ENCODE measurements at regions not wholly inside any gene's neighbourhood (a gene's known extent, or its start where the extent isn't known, plus 50 kb on each side); places are given as distances from the start of the nearest gene placed in this dataset.
A peak's percentile ranks its signal among the peaks of the same experiment; 100 is the strongest.

DNA sequence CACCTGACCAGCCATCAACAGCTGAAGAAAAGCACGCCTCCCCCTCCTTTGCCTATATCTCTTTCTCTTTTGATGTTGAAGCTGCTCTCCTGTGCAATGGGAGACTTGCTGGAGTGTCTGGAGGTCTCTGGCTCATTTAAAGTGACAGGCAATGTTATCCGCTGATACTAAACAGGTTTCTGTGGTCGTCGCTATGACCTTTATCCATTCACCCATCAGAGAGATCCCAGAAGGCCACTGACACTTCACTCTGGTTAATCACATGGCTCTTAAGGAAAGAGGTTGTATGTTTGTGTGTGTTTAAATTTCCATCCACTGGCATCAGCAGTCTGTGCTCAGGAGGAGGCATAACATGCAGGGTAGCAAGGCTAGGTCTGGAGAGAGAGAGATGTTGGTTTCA lies 277.3 kb downstream of the MTX2 start:
- DNase-seq = no peak

DNA sequence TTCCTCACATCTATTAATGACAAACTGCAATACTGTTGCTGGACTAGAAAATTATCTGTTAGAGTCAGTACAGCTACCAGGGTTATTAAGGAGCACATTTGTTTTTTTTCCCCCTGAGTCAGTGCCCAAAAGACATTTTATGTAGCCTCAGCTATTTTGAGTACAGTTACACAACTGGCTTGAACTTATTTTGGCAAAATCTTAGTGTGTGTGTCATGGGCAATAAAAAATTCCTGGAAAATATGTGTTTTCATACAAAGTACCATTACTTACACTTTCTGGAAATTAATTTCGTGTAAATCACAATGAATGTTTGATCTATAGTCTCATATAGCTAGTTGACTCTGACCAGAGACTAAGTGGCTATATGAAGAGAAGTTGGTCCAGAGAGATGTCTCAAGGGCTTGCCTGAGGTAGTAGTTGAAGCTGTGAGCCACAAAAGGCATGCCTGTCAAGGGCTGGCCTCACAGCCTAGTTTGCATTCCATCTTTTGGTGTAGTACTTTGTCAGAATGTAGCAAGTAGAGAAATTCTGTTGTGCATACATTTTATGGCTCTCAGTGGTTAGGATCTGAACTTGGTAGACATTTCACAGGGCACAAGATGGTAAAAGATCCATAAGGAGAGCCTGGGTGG lies 283.4 kb downstream of the MTX2 start:
- DNase-seq = no peak

DNA sequence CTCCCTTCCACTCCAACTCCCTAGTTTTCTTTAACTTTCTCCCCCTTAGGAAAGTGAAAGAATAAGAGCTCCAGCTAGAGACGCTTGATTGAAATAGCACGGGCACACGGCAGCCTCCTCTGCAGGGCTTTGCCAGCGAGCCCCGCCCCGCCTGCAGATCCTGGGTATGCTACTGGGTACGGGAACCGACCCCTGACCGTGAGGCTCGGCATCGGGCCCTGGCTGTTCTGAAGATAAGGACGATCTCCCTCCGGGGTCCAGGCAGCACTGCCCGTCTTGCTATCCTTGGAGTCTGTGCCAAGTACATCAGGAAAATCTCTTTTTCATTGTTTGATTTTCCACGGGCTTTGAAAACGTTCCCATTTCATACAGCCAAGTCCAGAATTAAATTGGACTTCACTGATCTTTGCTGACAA lies 284.5 kb downstream of the MTX2 start:
- DNase-seq = no peak

DNA sequence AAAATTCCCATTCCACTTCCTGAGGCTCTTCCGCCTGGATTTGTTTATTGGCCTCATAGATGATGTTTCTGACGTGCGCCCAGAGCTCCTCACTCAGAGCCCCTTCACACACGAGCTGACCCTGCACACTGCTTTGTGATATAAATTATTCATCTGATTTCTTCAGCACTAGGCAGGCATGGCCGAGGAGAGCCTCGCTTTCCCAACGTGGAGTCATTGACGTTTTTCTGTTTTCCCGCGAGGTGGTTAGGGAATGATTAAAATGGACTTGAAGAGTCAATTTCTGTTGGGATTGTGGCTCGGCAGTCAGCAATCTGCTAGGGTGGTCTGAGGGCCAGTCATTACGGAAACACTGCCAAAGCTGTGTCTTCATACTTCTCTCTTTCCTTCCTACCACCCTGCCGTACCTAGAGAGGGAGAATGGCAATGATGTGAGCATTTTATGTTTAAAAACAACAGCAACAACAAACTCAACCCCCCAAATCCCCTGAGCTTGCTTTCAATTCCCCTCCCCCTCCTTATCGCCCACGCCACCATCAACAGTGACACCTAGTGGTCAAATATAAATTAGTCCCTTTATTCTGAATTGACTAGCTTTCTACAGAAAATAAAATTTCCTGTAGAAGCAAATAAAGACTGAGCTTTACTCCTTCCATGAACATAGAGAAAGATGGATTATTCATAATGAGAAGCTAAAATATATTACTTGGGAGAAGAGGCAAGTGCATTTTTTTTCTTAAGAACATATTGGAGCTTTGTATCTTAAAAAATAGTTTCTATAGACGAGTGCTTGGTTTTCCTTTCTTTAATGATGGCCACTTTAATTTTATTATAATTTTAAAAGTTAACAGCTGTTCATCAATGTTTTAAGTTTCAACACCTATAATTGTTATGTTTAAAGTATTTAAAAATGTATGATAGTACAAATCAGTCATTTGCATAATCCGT lies 285.1 kb downstream of the MTX2 start:
- peak; percentile 30 for DNase-seq

DNA sequence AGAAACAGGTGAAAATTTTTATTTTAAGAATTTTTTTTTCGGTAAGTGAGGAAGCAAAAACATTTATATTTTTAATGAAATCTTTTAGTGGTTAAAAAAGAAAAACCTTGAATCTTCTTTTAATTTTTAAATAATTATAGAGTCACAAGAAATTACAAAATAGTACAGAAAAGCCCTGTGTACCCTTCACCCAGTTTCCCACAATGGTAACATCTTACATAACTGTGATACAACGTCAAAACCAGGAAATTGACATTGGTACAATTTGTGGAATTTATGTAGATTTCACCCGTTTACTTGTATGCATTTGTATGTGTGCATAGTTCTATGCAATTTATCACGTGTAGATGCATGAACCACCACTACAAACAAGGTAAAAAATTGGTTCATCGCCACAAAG lies 285.9 kb downstream of the MTX2 start:
- DNase-seq = no peak

DNA sequence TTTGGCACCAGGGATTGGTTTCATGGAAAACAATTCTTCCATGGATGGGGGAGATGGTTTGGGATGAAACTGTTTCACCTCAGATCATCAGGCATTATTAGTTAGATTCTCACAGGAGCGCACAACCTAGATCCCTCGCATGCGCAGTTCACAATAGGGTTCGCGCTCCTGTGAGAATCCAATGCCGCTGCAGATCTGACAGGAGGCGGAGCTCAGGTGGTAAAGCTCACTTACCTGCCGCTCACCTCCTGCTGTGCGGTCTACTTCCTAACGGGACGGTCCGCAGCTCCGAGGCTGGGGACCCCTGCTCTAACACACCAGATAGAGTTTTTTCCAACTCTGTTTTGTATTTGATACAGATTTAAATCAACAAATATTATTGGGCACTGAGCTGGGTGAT lies 286.5 kb downstream of the MTX2 start:
- no peak for DNase-seq

DNA sequence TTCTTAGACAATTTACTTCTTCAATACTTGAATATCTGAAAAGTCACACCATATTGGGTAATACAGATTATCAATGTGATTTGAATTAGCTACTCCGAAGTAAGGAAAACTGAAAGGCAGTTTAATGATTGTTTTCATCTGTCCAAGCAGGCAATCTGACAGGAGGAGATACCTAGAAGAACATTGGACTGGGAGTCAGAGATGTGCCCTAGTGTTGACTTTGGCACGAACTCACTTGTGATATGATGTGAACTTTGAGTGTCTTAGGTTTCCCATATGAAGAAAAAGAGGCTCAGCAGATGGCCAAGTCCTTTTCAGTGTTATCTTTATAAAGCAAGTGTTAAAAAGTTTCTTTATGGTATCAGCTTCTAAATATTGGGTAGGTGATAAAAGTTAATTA lies 287.1 kb downstream of the MTX2 start:
- no peak for DNase-seq

DNA sequence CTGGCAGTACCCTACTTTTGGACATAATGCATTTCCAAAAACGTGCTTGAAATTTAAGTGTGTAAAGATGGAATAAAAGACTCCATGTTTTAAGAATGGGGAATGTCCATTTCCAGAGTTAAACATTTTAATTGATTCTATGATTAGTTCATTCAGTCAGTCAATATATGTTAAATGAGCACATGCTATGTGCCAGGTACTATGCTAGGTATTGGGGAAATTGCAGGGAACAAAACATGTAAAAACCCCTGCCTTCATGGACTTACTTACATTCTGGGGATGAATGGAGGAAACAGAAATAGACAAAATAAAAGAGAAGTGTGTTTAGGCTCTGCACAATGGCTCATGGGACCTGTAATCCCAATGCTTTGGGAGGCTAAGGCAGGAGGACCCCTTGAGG lies 288.6 kb downstream of the MTX2 start:
- DNase-seq = no peak

DNA sequence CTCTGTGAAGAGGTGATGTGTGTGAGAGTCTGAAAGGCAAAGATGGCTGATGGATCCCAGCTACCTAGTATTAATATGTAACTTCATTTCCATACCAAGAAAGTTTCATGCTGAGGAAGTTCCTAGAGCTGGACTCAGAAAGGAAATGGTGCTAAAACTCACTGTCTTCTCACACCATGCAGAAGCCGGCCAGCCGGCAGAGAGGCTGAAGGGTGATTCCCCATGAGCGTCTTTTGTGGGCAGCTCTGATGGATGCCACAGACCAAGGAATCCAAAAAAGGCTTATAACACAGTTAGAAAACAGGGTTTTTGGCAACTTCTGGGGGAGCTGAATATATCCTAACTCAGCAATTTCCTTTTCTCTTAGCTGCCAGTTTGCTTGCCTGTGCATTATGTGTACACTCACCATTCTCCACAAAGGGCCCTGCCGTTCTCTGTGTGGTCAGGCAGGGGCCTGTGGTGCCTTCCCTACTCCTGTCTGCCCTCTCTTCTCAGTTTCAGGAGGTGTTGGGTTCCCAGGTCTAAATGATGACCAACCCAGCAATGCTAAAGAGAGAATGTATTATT lies 289.4 kb downstream of the MTX2 start:
- DNase-seq = no peak

DNA sequence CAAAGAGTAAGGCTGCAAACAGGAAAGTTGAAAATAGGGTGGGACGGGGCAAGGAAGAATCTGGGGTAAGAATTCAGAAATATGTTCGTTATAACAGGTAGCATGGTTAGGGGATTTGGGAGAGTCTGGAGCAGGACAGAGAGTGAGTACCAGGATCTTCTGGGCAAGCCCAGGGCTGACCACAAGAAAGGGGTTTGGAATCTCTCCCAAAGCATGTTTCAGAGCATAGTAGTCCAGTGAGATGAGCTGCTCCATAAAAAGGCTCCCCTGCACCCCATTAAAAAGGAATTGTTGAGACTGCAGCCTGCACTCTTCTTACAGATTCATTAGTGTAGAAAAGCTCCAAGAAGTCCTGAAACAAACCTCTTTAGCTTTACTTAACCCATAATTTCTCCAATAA lies 291.1 kb downstream of the MTX2 start:
- no peak for DNase-seq

DNA sequence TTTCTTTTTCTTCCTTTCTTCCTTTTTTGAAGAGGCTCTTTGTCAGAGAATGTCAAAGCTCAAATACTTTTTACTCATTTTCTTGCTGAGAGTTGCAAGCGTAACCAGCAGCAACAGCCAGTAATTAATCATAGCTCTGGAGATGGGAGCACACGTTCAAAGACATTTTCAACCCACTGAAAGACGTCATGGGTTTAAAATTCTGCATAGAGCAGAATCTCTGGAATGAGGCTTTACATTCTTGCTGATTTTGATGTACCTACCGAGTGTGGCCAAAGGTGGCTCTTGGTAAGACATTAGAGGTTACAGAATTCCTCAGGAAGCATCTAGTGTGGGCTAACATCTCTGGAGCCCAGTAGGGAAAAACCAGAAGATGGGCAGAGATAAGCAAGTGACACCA lies 292.5 kb downstream of the MTX2 start:
- no peak for DNase-seq

DNA sequence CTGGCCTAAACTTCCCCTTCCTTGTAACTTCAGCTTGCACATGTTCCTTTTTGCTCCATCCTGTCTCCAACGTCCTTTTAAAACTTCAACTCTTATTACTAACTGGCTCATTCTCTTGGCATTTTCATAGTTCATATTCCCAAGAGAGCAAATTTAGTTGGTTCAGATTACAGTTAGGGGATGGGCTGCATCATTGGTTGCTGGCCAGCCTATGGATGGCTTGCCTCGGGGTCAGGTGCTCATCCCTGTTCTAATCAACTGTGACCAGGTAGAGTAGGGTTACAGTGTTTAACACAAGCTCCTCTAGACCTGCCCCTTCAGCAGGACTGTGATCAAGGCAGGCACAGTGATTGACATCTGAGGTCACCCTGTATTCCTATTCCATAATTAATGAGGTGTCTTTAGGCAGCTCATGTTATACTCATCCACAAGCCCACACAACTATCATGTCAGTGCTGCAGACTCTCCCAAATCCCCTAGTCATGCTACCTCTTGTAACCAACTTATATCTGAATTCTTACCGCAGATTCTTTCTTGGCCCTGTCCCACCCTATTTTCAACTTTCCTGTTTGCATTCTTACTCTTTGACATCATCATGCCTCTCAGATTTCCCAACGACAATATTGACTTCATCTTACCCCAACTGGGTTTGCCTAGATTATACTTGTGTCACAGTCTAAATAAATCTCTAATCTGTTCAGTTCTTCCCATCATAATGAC lies 293.3 kb downstream of the MTX2 start:
- no peak for DNase-seq

DNA sequence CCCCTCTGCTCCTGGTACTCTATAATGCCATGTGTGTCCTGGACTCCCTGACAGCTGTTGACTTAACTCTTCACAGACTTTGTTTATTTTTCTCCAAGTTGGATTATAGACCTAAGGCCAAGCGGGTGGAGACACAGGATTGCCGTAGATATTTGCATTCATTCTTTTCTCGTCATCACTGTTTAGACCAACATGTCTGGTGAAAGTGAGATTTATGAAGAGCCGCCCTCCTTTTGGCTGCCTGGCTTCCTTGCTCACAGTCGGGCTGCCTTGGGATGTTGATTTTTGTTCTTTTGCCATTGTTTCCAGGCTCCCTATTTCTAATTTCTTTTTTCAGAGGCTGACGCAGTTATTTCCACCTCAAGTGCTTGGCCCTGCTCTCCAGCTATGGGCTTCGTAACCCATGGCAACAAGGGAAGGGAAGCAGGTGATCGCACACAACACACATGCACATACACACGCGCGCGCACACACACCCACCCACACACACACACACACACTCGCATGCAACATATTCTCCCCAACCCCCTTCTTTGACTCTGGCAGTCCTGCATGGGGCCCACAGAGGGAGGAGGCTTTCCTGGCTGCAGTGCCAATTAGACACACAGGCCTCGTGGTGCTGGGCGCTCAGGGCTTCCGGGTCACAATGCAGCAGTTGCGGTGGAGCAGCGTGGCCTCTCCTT lies 296.5 kb downstream of the MTX2 start:
- DNase-seq = no peak

DNA sequence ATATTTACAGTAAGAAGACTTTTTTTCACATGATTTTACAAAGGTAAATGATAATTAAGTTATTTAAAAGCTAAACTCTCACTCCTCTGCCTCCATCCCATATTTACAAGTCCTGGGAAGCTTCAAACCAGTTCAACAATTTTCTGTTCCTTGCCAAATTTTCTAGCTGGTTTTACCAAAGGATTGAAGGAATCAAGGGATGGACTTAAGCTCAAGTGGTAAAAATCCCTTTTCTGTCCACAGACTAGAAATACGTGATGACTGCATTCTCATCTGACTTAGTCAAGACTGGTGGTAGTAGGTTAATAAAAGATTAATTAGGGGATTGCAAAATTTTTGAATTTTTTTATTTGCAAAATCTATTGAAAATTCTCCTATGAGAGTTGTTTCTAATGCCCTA lies 297.3 kb downstream of the MTX2 start:
- DNase-seq = no peak

DNA sequence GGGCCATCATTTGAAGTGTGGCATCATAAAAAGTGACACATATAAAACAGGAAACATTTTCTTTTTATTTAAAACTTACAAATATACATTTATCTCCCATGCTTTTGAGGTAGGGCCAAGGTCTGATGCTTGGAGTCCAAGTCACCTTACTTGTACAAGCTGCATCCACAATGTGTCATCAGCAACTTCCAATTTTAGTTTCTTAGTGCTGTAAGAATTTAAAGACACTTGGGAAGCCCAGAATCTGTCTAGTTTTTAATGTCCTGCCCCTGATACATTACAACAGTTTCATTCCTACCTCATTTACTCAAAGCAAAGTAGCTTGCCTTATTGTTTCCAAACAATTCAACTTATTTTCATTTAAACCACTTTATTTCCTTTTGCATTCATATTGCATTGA lies 297.7 kb downstream of the MTX2 start:
- no peak for DNase-seq

DNA sequence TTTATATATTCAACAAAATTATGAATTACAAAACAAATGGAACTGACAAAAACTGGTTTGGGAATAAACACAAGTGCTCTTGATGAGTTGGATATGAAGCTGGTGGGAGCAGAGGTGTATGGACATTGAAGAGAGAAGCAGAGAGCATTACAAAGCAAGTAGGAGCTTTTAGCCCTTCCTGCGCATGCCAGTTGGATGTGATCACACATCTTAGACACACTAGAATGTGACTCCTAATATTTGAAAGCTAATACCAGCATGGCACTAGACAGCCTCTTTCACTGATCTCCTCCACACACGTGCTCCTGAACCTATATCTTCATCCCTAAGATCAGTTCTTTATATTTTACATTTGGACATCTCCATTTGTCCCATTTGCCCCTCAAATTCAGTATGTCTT lies 298.1 kb downstream of the MTX2 start:
- no peak for DNase-seq

DNA sequence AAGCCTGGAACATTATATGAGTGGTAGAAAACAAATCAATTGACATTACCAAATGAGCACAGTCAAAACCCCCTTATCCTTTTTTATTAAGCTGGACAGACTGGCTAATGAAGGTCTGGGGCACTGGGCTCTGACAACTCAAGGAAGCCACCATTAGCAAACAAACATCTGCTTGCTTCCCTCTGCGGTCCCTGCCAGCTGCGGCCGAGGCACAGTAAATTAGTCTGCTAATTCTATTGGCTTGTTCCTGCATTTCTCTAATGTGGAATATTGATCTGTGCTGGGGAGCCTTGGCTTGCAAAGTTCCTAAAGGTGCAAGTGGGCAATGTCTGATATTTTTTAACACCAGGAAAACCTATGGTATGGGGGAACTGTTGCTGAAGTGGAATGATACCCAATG lies 300.3 kb downstream of the MTX2 start:
- DNase-seq = no peak

DNA sequence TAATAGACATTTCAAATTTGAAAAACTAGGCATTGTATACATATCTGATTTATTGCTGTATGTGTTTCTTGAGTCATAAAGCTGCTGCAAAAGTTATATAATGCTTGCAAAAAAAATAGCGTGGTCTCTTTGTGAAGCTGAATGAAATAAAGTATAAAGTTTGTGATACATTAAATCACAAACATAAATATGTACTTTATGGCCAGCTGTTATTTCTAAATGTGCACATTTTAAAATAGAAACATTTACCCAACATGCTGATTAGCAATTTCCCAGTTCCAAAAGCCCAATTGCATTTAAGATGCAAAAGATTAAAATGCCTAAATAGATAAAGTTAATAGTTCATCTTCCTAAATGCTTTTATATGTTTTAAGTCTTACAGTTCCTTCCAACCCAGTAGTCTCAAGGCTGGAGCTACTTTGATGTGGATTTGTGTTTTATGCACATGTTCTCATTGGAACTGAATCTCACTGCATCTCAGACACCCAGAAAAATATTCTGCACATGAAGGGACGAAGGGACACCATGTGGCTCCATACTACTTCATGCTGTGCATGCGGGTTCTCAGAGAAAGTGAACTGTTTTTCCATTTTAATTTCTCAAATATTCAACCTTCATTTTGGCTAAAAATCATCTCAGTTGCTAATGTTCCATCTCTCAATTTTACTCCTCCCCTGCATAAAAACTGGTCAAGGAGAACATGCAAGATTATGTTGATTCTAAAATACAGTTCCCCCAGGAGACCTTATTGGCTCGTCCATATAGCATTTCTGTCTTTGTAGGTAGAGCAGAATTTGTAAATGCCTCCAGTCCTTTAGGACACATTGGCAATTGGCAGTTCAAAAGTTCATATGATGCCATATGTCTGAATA lies 304.6 kb downstream of the MTX2 start:
- DNase-seq = no peak

DNA sequence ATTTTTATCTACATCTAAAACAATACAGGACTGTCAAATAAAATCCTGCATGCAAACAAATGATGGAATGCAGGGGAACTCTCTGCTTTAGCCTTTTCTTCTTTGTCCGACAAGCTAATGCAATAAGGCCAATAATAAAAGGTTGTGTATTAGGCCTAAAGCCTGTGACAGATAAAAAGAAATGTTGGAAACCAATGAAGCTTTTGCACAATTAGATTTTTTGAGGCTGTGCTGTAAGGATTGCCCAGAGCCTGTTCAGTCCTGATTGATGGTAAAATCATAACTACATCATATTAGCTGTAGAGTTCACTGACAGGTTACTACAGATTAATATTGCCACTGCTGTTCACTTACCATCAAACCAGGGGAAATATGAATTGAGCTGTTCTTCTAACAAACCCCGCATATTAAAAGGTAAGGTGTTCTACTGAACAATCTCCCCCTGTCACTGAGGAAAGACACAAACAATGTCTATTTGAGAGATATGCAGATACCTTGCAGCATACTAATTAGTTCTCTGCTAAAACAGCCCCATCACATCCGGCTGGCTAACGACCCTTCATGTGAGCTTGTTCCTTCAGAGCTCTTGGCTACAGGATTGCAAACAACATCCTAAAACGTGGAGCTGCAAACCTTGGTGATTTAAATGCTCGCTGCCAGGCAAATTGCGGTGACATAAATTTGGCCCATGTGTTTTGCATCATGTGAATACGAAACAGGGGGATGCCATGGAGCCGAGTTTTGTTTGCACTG lies 305.4 kb downstream of the MTX2 start:
- DNase-seq = no peak

DNA sequence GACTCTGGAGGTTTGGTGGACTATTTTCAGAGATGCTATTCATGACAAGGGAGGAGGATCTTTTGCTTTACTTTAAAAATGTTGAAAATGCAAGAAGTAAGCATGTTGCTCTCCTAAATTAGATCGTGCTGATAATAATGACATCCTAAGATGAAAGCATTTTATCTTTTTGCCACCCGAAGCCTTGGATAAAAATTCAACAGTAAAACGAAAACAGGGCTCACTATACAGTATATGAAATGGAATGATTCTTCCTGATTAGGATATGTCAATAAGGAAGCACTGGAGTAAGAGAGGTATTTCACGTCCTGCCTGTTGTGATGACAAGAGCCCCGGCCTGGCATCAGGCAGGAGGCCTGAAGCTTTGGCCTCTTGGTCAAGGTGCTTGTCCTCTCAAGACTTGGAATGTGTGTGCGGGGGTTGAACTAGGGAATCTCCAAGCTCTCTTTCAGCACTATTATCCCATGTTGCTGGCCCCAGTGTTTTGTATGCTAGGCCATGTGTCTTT lies 306.0 kb downstream of the MTX2 start:
- DNase-seq = no peak

DNA sequence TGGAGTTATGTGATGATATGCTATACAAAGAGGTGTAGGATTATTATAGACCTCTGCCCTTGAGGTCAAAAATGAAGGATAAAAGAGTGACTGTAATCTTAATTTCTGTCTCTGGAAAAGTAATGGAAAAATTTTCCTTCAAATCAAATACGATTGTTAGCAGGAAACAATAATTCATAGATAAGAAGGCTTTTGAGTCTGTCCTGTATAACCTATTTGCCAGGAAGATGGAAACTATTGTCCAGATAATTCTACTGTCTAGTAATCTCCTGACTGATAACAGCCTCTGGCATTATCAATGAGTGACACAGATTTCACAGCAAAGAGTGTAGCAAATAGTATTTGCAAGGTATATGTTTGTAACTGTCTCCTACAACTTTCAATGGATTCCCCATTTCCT lies 307.8 kb downstream of the MTX2 start:
- no peak for DNase-seq

Measured in NCI-H1048 (cell line).